GM23248 (cell line): ENCODE measurements at regions not wholly inside any gene's neighbourhood (a gene's known extent, or its start where the extent isn't known, plus 50 kb on each side); places are given as distances from the start of the nearest gene placed in this dataset.

Source experiments
- EZH2 ChIP-seq: fragments of 200-600 bp; sonication (generic); IDR thresholded peaks from 2 replicates; pipeline ENCODE4 v1.6.1; 2018; ENCODE audit warnings: antibody characterized with exemption, mild to moderate bottlenecking; ENCODE audit not compliant: insufficient read depth, poor library complexity, severe bottlenecking
- EZH2phosphoT487 ChIP-seq: fragments of 200-600 bp; sonication (generic); IDR thresholded peaks from 2 replicates; pipeline ENCODE4 v1.6.1; 2018; ENCODE audit warnings: antibody characterized with exemption, moderate library complexity, mild to moderate bottlenecking, low read depth; ENCODE audit not compliant: insufficient read depth

GRCh38 chr12:84305144-84305543, 607.5 kb downstream of the SLC6A15 start:
- TF ChIP-seq EZH2 (no peak), EZH2phosphoT487 (no peak)
